22Rv1 (cell line): ENCODE measurements at regions not wholly inside any gene's neighbourhood (a gene's known extent, or its start where the extent isn't known, plus 50 kb on each side); places are given as distances from the start of the nearest gene placed in this dataset.

ENCODE experiments used
- ZFX ChIP-seq: fragments of 450-650 bp; IDR thresholded peaks from 2 replicates; pipeline ENCODE4 v1.6.1; 2017; ENCODE audit warnings: antibody characterized with exemption, borderline replicate concordance
- TF ChIP-seq, protein P1 (sequence below): fragments of 450-650 bp; IDR thresholded peaks from 2 replicates; pipeline ENCODE4 v1.5.1; 2017; ENCODE audit warnings: mild to moderate bottlenecking

DNA sequence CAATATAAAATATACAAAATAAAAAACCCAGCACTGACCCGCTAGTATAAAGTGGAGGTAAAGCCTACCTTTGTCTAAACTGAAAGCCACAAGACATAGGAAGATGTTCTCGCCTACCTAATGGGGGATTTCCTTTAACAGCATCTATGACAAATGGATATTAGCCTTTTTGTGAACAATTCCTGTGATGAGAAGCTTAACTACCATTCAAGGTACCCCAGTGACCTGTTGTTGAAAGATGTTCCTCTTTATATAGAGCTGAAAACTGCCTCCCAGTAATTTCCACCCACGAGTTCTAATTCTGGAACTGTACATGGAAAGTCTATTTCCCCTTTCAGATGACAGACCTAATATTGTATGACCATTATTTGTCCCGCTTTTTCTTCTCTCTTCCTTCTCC is 109.8 kb upstream of the RASGRP1 start:
- TF ChIP-seq, protein P1, sequence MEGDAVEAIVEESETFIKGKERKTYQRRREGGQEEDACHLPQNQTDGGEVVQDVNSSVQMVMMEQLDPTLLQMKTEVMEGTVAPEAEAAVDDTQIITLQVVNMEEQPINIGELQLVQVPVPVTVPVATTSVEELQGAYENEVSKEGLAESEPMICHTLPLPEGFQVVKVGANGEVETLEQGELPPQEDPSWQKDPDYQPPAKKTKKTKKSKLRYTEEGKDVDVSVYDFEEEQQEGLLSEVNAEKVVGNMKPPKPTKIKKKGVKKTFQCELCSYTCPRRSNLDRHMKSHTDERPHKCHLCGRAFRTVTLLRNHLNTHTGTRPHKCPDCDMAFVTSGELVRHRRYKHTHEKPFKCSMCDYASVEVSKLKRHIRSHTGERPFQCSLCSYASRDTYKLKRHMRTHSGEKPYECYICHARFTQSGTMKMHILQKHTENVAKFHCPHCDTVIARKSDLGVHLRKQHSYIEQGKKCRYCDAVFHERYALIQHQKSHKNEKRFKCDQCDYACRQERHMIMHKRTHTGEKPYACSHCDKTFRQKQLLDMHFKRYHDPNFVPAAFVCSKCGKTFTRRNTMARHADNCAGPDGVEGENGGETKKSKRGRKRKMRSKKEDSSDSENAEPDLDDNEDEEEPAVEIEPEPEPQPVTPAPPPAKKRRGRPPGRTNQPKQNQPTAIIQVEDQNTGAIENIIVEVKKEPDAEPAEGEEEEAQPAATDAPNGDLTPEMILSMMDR: no peak
- TF ChIP-seq ZFX: no peak
